ENCODE measurements at regions not wholly inside any gene's neighbourhood (a gene's known extent, or its start where the extent isn't known, plus 50 kb on each side); places are given as distances from the start of the nearest gene placed in this dataset.
"Not testable (repeated sequence)": the region's sequence is repeated elsewhere in the genome, so short reads cannot be mapped to it uniquely, and the experiment has no call there.

GRCh38 chr13:50547175-50547574 is 296.3 kb downstream of the DLEU7 start:
- H3K9me3 ChIP-seq (ENCODE audit: control insufficient read depth, low read length); H3K27me3 ChIP-seq (replicated peaks; ENCODE audit: control insufficient read depth, insufficient read depth, low read length); H3K9ac ChIP-seq (ENCODE audit: low read length); DNase-seq (ENCODE audit: low read depth); H3K36me3 ChIP-seq (ENCODE audit: control insufficient read depth, insufficient read depth, low read length, severe bottlenecking); H3K4me3 ChIP-seq (ENCODE audit: low read length): not testable (repeated sequence)
- peaks cover 50% of the 10 kb centered on the region for H3K4me1 ChIP-seq (ENCODE audit: control insufficient read depth, insufficient read depth, low read length)

DNA sequence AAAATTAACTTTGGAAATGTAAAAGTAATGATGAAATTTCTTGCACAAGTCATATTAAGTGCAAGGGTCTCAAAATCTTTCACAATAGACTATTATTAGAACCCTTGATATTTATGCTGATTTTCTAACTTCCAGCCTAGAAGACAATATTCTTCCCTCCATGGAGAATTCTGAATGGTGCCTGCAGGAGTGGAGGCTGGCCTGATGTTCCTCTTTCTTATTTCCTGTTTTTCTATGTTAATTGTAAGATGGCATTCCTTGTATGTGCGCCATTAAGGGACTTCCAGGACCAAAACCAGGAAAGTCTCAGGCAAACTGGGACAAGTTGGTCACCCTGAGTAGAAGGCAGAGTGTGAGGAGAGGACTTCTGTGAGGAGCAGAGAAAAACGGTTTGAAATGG is 294.9 kb downstream of the DLEU7 start:
- no peaks in the 10 kb centered on the region for H3K27me3 ChIP-seq (replicated peaks; ENCODE audit: control insufficient read depth, insufficient read depth, low read length)
- H3K9me3 ChIP-seq (ENCODE audit: control insufficient read depth, low read length): no peaks in the 10 kb centered on the region
- H3K4me1 ChIP-seq (ENCODE audit: control insufficient read depth, insufficient read depth, low read length): peaks cover 46% of the 10 kb centered on the region
- H3K36me3 ChIP-seq (ENCODE audit: control insufficient read depth, insufficient read depth, low read length, severe bottlenecking): no peaks in the 10 kb centered on the region
- H3K9ac ChIP-seq (ENCODE audit: low read length): no peak overlapping the region
- peak overlapping the region; percentile 27 for H3K4me3 ChIP-seq (ENCODE audit: low read length)
- no peak for DNase-seq (ENCODE audit: low read depth)

DNA sequence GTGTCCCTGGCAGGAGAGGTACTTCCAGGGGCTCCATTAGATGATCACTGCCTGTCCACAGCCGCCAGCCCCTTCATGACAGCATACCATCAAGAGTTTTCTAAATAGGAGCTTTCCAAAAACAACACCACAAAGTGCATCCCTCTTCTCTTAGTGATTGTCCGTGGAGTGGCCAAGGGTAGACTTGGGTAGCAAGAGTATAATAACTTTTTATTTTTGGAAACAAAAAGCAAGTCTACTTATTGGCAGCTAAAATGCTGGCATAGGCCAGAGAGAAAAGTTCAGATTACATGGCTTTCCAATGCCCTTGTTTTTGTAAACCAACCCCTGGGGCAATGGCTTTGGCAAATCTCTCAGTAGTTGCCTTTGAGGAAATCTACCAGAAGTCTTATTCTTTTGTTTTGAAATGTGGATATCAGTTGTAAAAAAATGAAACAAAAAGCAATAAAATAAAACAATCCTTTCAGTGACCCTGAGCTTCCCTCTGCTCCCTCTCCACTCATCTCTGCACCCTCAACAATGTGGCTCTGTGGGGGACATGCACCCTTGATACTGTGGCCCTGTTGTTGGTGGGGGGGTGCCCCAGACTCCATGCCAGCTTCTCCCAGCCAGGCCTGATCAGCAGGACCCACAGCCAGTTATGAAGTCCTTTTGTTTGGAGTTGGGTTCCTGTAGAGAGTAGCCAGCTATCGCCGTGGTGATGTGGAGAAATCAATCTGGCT is 294.1 kb downstream of the DLEU7 start:
- H3K27me3 ChIP-seq (replicated peaks; ENCODE audit: control insufficient read depth, insufficient read depth, low read length): no peaks in the 10 kb centered on the region

DNA sequence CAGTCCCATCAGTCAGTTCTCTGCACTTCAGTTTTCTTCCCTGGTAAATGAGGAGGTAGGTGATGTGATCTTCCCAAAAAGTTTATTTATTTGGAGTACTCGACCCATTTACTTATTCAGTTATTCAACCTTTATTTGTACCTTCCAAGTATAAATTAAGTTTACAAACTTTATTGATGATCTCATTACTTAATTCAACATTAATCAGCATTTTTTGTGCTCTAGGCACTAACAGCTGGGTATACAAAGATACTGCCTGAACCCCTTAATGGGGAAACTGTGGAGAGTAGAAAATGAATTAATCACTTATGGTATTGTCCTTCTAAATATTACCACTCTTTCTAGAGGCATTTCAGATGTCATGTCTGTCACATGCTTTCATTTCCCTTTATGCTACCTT is 293.3 kb downstream of the DLEU7 start:
- no peaks in the 10 kb centered on the region for H3K27me3 ChIP-seq (replicated peaks; ENCODE audit: control insufficient read depth, insufficient read depth, low read length)
- no peaks in the 10 kb centered on the region for H3K36me3 ChIP-seq (ENCODE audit: control insufficient read depth, insufficient read depth, low read length, severe bottlenecking)
- no peak overlapping the region for H3K4me3 ChIP-seq (ENCODE audit: low read length)
- H3K4me1 ChIP-seq (ENCODE audit: control insufficient read depth, insufficient read depth, low read length): peaks cover 38% of the 10 kb centered on the region
- H3K9me3 ChIP-seq (ENCODE audit: control insufficient read depth, low read length): peaks cover 3% of the 10 kb centered on the region
- no peak for DNase-seq (ENCODE audit: low read depth)
- H3K9ac ChIP-seq (ENCODE audit: low read length): no peak overlapping the region

More for the DNA sequence above, 294.1 kb downstream of the DLEU7 start:
- peaks cover 3% of the 10 kb centered on the region for H3K9me3 ChIP-seq (ENCODE audit: control insufficient read depth, low read length)
- DNase-seq (ENCODE audit: low read depth): peak; percentile 20
- no peak overlapping the region for H3K9ac ChIP-seq (ENCODE audit: low read length)
- H3K4me1 ChIP-seq (ENCODE audit: control insufficient read depth, insufficient read depth, low read length): peaks cover 38% of the 10 kb centered on the region
- H3K4me3 ChIP-seq (ENCODE audit: low read length): peak overlapping the region; percentile 27
- no peaks in the 10 kb centered on the region for H3K36me3 ChIP-seq (ENCODE audit: control insufficient read depth, insufficient read depth, low read length, severe bottlenecking)

GRCh38 chr13:50552424-50552966 is 291.0 kb downstream of the DLEU7 start:
- Histone ChIP-seq H3K9ac (ENCODE audit: low read length) (peak overlapping the region; percentile 55), H3K4me3 (ENCODE audit: low read length) (no peak overlapping the region), H3K36me3 (ENCODE audit: control insufficient read depth, insufficient read depth, low read length, severe bottlenecking) (no peaks in the 10 kb centered on the region), H3K9me3 (ENCODE audit: control insufficient read depth, low read length) (peaks cover 3% of the 10 kb centered on the region), H3K27me3 (replicated peaks; ENCODE audit: control insufficient read depth, insufficient read depth, low read length) (no peaks in the 10 kb centered on the region), H3K4me1 (ENCODE audit: control insufficient read depth, insufficient read depth, low read length) (peaks cover 38% of the 10 kb centered on the region)
- DNase-seq (ENCODE audit: low read depth): no peak

- no peaks in the 10 kb centered on the region for H3K4me1 ChIP-seq (ENCODE audit: control insufficient read depth, insufficient read depth, low read length)
- no peak overlapping the region for H3K4me3 ChIP-seq (ENCODE audit: low read length)
- DNase-seq (ENCODE audit: low read depth): no peak
- no peaks in the 10 kb centered on the region for H3K27me3 ChIP-seq (replicated peaks; ENCODE audit: control insufficient read depth, insufficient read depth, low read length)
- H3K9ac ChIP-seq (ENCODE audit: low read length): no peak overlapping the region
- H3K36me3 ChIP-seq (ENCODE audit: control insufficient read depth, insufficient read depth, low read length, severe bottlenecking): no peaks in the 10 kb centered on the region
- H3K9me3 ChIP-seq (ENCODE audit: control insufficient read depth, low read length): peaks cover 4% of the 10 kb centered on the region
These were observed 281.8 kb downstream of the DLEU7 start for GRCh38 chr13:50561739-50562138.

DNA sequence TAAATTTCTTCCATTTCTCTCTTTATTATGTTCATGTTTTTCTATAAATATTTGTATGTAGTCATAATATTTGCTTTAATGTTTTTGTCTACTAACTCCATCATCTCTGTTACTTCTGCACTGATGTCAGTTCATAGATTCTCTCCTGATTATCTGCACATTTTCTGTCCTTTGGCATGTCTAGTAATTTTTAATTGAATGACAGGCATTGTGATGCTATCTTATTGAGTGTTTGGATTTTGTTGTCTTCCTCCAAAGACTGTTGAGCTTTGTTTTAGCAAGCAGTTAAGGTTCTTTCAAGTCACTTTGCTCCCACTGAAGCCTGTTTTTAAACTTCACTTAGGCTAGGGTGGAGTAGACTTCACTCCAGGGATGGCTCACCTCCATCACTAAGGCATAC is 276.8 kb downstream of the DLEU7 start:
- no peak overlapping the region for H3K9ac ChIP-seq (ENCODE audit: low read length)
- H3K4me3 ChIP-seq (ENCODE audit: low read length): no peak overlapping the region
- no peaks in the 10 kb centered on the region for H3K27me3 ChIP-seq (replicated peaks; ENCODE audit: control insufficient read depth, insufficient read depth, low read length)
- H3K4me1 ChIP-seq (ENCODE audit: control insufficient read depth, insufficient read depth, low read length): peaks cover under 1% of the 10 kb centered on the region
- H3K9me3 ChIP-seq (ENCODE audit: control insufficient read depth, low read length): peaks cover 6% of the 10 kb centered on the region
- no peaks in the 10 kb centered on the region for H3K36me3 ChIP-seq (ENCODE audit: control insufficient read depth, insufficient read depth, low read length, severe bottlenecking)
- DNase-seq (ENCODE audit: low read depth): no peak

GRCh38 chr13:50572129-50572528 is 271.4 kb downstream of the DLEU7 start:
- no peaks in the 10 kb centered on the region for H3K27me3 ChIP-seq (replicated peaks; ENCODE audit: control insufficient read depth, insufficient read depth, low read length)
- H3K4me3 ChIP-seq (ENCODE audit: low read length): peak overlapping the region; percentile 0
- H3K36me3 ChIP-seq (ENCODE audit: control insufficient read depth, insufficient read depth, low read length, severe bottlenecking): no peaks in the 10 kb centered on the region
- no peak for DNase-seq (ENCODE audit: low read depth)
- no peak overlapping the region for H3K9ac ChIP-seq (ENCODE audit: low read length)
- peaks cover 35% of the 10 kb centered on the region for H3K4me1 ChIP-seq (ENCODE audit: control insufficient read depth, insufficient read depth, low read length)
- no peaks in the 10 kb centered on the region for H3K9me3 ChIP-seq (ENCODE audit: control insufficient read depth, low read length)

DNA sequence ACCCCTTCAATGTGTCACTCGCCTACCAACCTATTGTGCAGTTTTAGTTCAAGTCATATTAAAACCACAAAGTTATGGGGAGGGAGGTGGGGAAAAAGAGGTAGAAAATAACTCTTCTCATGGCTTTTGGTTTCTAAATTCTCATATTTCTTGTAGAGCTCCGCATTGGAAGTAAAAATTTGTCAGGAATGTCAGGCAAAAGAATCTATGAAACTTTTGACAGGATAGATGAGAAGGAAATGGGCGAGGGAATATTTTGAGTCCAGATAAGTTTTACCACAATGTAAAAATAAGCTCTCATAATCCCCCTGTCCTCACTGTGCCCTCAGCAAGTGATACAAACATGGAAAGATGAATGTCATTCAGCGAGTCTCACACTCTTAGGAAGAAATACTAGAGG is 270.4 kb downstream of the DLEU7 start:
- Histone ChIP-seq H3K9ac (ENCODE audit: low read length) (no peak overlapping the region), H3K27me3 (replicated peaks; ENCODE audit: control insufficient read depth, insufficient read depth, low read length) (no peaks in the 10 kb centered on the region), H3K36me3 (ENCODE audit: control insufficient read depth, insufficient read depth, low read length, severe bottlenecking) (no peaks in the 10 kb centered on the region), H3K4me1 (ENCODE audit: control insufficient read depth, insufficient read depth, low read length) (peaks cover 39% of the 10 kb centered on the region), H3K4me3 (ENCODE audit: low read length) (no peak overlapping the region), H3K9me3 (ENCODE audit: control insufficient read depth, low read length) (no peaks in the 10 kb centered on the region)
- DNase-seq (ENCODE audit: low read depth): no peak

DNA sequence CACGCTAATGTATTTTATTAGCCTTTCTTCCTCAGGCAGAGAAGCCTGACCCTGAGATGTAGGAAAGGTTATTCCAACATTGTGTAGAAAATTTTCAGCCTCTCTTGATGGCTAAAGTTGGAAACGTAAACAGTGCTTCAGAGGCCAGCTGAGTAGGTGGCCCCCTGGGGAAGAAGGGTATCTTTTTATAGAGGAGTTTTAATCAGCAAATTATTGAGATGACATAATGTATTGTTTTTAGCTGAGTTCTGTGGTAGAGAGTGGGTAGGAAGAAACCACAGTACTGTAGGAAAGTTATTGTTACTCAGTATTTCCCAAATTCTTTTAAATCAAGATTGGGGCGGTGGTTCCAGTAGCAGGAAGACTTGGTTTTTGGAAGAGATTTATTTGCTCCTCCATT is 268.8 kb downstream of the DLEU7 start:
- H3K9me3 ChIP-seq (ENCODE audit: control insufficient read depth, low read length): no peaks in the 10 kb centered on the region

DNA sequence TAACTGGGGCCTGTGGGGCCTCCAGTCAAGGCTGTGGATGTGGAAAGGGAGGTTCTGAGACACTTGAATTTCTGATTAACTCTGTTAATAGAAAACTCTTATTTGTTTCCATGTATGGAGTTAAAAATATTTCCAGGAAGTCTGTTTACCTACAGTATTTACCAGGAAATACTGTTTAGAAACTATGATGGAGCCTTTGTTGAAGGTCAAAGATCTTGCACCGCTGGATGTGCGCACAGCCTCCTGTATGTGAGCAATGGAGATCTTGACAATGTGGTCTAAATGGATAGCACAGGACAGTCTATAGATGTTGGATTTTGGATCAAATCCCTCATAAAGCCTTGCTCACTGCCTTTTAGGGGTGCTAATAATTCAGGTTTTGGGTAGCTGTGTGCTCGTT is 268.4 kb downstream of the DLEU7 start:
- Histone ChIP-seq H3K9ac (ENCODE audit: low read length) (no peak overlapping the region), H3K4me1 (ENCODE audit: control insufficient read depth, insufficient read depth, low read length) (peaks cover 44% of the 10 kb centered on the region), H3K4me3 (ENCODE audit: low read length) (no peak overlapping the region)

More for the DNA sequence above, 268.8 kb downstream of the DLEU7 start:
- Histone ChIP-seq H3K9ac (ENCODE audit: low read length) (no peak overlapping the region), H3K4me1 (ENCODE audit: control insufficient read depth, insufficient read depth, low read length) (peaks cover 44% of the 10 kb centered on the region), H3K36me3 (ENCODE audit: control insufficient read depth, insufficient read depth, low read length, severe bottlenecking) (no peaks in the 10 kb centered on the region), H3K4me3 (ENCODE audit: low read length) (no peak overlapping the region), H3K27me3 (replicated peaks; ENCODE audit: control insufficient read depth, insufficient read depth, low read length) (no peaks in the 10 kb centered on the region)
- peak; percentile 44 for DNase-seq (ENCODE audit: low read depth)

DNA sequence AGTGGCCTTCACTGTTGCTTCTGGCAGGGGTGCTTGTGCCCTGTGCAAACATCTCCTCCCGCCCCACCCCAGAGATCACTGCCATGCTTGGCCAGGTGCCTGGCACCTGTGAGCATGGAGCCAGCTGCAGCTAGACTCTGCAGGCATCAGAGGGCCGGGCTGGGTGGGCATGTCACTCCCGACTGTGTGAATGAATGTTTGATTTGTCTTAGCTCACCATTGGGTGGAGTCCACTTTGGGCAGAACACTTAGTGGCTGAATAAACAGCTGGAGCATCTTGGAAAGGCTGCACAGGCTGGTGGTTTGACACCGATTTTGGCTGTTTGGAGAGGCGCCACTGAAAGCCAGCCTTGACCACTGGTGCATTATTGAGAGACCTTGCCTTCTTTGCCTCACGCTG is 267.3 kb downstream of the DLEU7 start:
- H3K9ac ChIP-seq (ENCODE audit: low read length): no peak overlapping the region
- H3K4me1 ChIP-seq (ENCODE audit: control insufficient read depth, insufficient read depth, low read length): peaks cover 51% of the 10 kb centered on the region
- no peaks in the 10 kb centered on the region for H3K9me3 ChIP-seq (ENCODE audit: control insufficient read depth, low read length)
- H3K4me3 ChIP-seq (ENCODE audit: low read length): no peak overlapping the region
- no peak for DNase-seq (ENCODE audit: low read depth)
- H3K36me3 ChIP-seq (ENCODE audit: control insufficient read depth, insufficient read depth, low read length, severe bottlenecking): no peaks in the 10 kb centered on the region
- H3K27me3 ChIP-seq (replicated peaks; ENCODE audit: control insufficient read depth, insufficient read depth, low read length): no peaks in the 10 kb centered on the region

More for the DNA sequence above, 268.4 kb downstream of the DLEU7 start:
- Histone ChIP-seq H3K9me3 (ENCODE audit: control insufficient read depth, low read length) (no peaks in the 10 kb centered on the region), H3K36me3 (ENCODE audit: control insufficient read depth, insufficient read depth, low read length, severe bottlenecking) (no peaks in the 10 kb centered on the region), H3K27me3 (replicated peaks; ENCODE audit: control insufficient read depth, insufficient read depth, low read length) (no peaks in the 10 kb centered on the region)
- no peak for DNase-seq (ENCODE audit: low read depth)
